Cardiac muscle cell (in vitro differentiated cells and primary cell): ENCODE measurements at regions not wholly inside any gene's neighbourhood (a gene's known extent, or its start where the extent isn't known, plus 50 kb on each side); places are given as distances from the start of the nearest gene placed in this dataset.
A peak's percentile ranks its signal among the peaks of the same experiment; 100 is the strongest.

Experiments
- DNase-seq, 2 donors: peaks; one replicate each; pipeline versions ENCODE4 v3.0.0 to v3.0.0-alpha.2; 2010 to 2017; ENCODE audit warnings: low read depth in 1 of 2, low spot score in 1 of 2
- H3K27ac ChIP-seq: fragments of 200-600 bp; sonication (generic); 2 replicates; pipeline ENCODE4 v1.5.1; 2016
- H3K27me3 ChIP-seq: fragments of 200-600 bp; sonication (generic); 2 replicates; pipeline ENCODE4 v1.6.0; 2016; ENCODE audit warnings: control low read depth
- H3K36me3 ChIP-seq: fragments of 200-600 bp; sonication (generic); 2 replicates; pipeline ENCODE4 v1.5.1; 2016; ENCODE audit warnings: control low read depth
- H3K4me1 ChIP-seq: fragments of 200-600 bp; sonication (generic); 2 replicates; pipeline ENCODE4 v1.8.1; 2017; ENCODE audit warnings: low read depth, mild to moderate bottlenecking, mixed run types
- H3K4me3 ChIP-seq: fragments of 200-600 bp; sonication (generic); 2 replicates; pipeline ENCODE4 v1.5.1; 2016; ENCODE audit warnings: mild to moderate bottlenecking
- H3K9me3 ChIP-seq: fragments of 200-600 bp; sonication (generic); 2 replicates; pipeline ENCODE4 v1.5.1; 2017; ENCODE audit warnings: low read depth, mild to moderate bottlenecking, control low read depth
- CTCF ChIP-seq: IDR thresholded peaks from 2 replicates; pipeline ENCODE4 v1.5.1; 2012; ENCODE audit warnings: low read depth, mild to moderate bottlenecking, low read length

GRCh38 chr10:44858017-44858371 lies 53.1 kb upstream of the TMEM72 start:
- H3K4me3 ChIP-seq = no peak overlapping the region
- H3K36me3 ChIP-seq = no peaks in the 10 kb centered on the region
- no peaks in the 10 kb centered on the region for H3K27me3 ChIP-seq
- no peak for TF ChIP-seq CTCF
- DNase-seq = no peak
- peaks cover 10% of the 10 kb centered on the region for H3K4me1 ChIP-seq
- H3K9me3 ChIP-seq = no peaks in the 10 kb centered on the region
- H3K27ac ChIP-seq = no peak overlapping the region

- no peak for TF ChIP-seq CTCF
- DNase-seq = no peak
- Histone ChIP-seq H3K9me3 (no peaks in the 10 kb centered on the region), H3K27me3 (peaks cover 7% of the 10 kb centered on the region), H3K27ac (no peak overlapping the region), H3K36me3 (no peaks in the 10 kb centered on the region), H3K4me1 (peaks cover 13% of the 10 kb centered on the region), H3K4me3 (no peak overlapping the region)
These were observed 52.1 kb upstream of the TMEM72 start for GRCh38 chr10:44858988-44859387.

GRCh38 chr10:44859546-44860285 lies 51.4 kb upstream of the TMEM72 start:
- no peaks in the 10 kb centered on the region for H3K36me3 ChIP-seq
- no peak overlapping the region for H3K4me3 ChIP-seq
- no peak overlapping the region for H3K27ac ChIP-seq
- peaks cover 13% of the 10 kb centered on the region for H3K4me1 ChIP-seq
- no peaks in the 10 kb centered on the region for H3K9me3 ChIP-seq
- DNase-seq = no peak
- no peak for TF ChIP-seq CTCF
- H3K27me3 ChIP-seq = peaks cover 11% of the 10 kb centered on the region

GRCh38 chr10:44860811-44861736 lies 50.1 kb upstream of the TMEM72 start:
- peak in 1 of 2 donors; percentile 60 for DNase-seq
- H3K9me3 ChIP-seq = no peaks in the 10 kb centered on the region
- H3K36me3 ChIP-seq = no peaks in the 10 kb centered on the region
- TF ChIP-seq CTCF = no peak
- H3K4me1 ChIP-seq = peaks cover 13% of the 10 kb centered on the region
- no peak overlapping the region for H3K27ac ChIP-seq
- no peak overlapping the region for H3K4me3 ChIP-seq
- peaks cover 16% of the 10 kb centered on the region for H3K27me3 ChIP-seq
